Nephron (organoid): ENCODE measurements at regions not wholly inside any gene's neighbourhood (a gene's known extent, or its start where the extent isn't known, plus 50 kb on each side); places are given as distances from the start of the nearest gene placed in this dataset.

Source experiments
- H3K27ac Mint-ChIP-seq, 3 experiments: 2 replicates each; pipeline ENCODE4 v1.8.0; 2020; ENCODE audit warnings: mixed read lengths in 3 of 3, mild to moderate bottlenecking in 2 of 3, moderate library complexity in 1 of 3
- H3K27me3 Mint-ChIP-seq: 2 replicates; pipeline ENCODE4 v1.8.0; 2021; ENCODE audit warnings: low read depth, mild to moderate bottlenecking, moderate library complexity, mixed read lengths
- H3K36me3 Mint-ChIP-seq: 2 replicates; pipeline ENCODE4 v1.8.0; 2020; ENCODE audit warnings: low read depth, mixed read lengths
- H3K4me1 Mint-ChIP-seq: 2 replicates; pipeline ENCODE4 v1.8.0; 2020; ENCODE audit warnings: mixed read lengths
- H3K4me3 Mint-ChIP-seq, 3 experiments: 2 replicates each; pipeline ENCODE4 v1.8.0; 2020; ENCODE audit warnings: mild to moderate bottlenecking in 3 of 3, mixed read lengths in 3 of 3, moderate library complexity in 2 of 3
- H3K9me3 Mint-ChIP-seq: 2 replicates; pipeline ENCODE4 v1.8.0; 2020; ENCODE audit warnings: mixed read lengths
- CTCF ChIP-seq, 3 experiments: fragments of 200-600 bp; sonication (generic); IDR thresholded peaks; one replicate each; pipeline ENCODE4 v1.5.0; 2021; ENCODE audit warnings: antibody characterized with exemption in 3 of 3; ENCODE audit not compliant: unreplicated experiment in 3 of 3

- Mint-ChIP-seq H3K9me3 (no peaks in the 10 kb centered on the region), H3K27me3 (peaks cover 8% of the 10 kb centered on the region), H3K4me1 (peaks cover 9% of the 10 kb centered on the region), H3K36me3 (no peaks in the 10 kb centered on the region), H3K4me3 (no peak overlapping the region), H3K27ac (no peak overlapping the region)
- TF ChIP-seq CTCF (IDR thresholded peaks at IDR 0.05; ENCODE audit: unreplicated experiment in 3 of 3): no peak
Measured at GRCh38 chr16:51355195-51355594, 204.1 kb upstream of the SALL1 start.

GRCh38 chr16:51353055-51353454, 202.0 kb upstream of the SALL1 start:
- no peak overlapping the region for H3K27ac Mint-ChIP-seq
- no peaks in the 10 kb centered on the region for H3K27me3 Mint-ChIP-seq
- no peaks in the 10 kb centered on the region for H3K36me3 Mint-ChIP-seq
- no peak overlapping the region for H3K4me3 Mint-ChIP-seq
- H3K9me3 Mint-ChIP-seq: no peaks in the 10 kb centered on the region
- TF ChIP-seq CTCF (IDR thresholded peaks at IDR 0.05; ENCODE audit: unreplicated experiment in 3 of 3): no peak
- H3K4me1 Mint-ChIP-seq: peaks cover 4% of the 10 kb centered on the region

- Mint-ChIP-seq H3K36me3 (no peaks in the 10 kb centered on the region), H3K27ac (no peak overlapping the region), H3K9me3 (no peaks in the 10 kb centered on the region), H3K4me3 (no peak overlapping the region), H3K4me1 (peaks cover 4% of the 10 kb centered on the region), H3K27me3 (no peaks in the 10 kb centered on the region)
- no peak for TF ChIP-seq CTCF (IDR thresholded peaks at IDR 0.05; ENCODE audit: unreplicated experiment in 3 of 3)
Measured at GRCh38 chr16:51349626-51350025, 198.6 kb upstream of the SALL1 start.

GRCh38 chr16:51343411-51343810, 192.3 kb upstream of the SALL1 start:
- Mint-ChIP-seq H3K9me3 (no peaks in the 10 kb centered on the region), H3K4me3 (no peak overlapping the region), H3K27me3 (no peaks in the 10 kb centered on the region), H3K4me1 (peaks cover 5% of the 10 kb centered on the region), H3K27ac (no peak overlapping the region), H3K36me3 (no peaks in the 10 kb centered on the region)
- no peak for TF ChIP-seq CTCF (IDR thresholded peaks at IDR 0.05; ENCODE audit: unreplicated experiment in 3 of 3)

GRCh38 chr16:51341204-51341603, 190.1 kb upstream of the SALL1 start:
- Mint-ChIP-seq H3K4me1 (peaks cover 5% of the 10 kb centered on the region), H3K27ac (peak overlapping the region in 1 of 3 experiments; percentile 16), H3K27me3 (peaks cover under 1% of the 10 kb centered on the region), H3K36me3 (no peaks in the 10 kb centered on the region), H3K4me3 (no peak overlapping the region), H3K9me3 (no peaks in the 10 kb centered on the region)
- TF ChIP-seq CTCF (IDR thresholded peaks at IDR 0.05; ENCODE audit: unreplicated experiment in 3 of 3): no peak

- TF ChIP-seq CTCF (IDR thresholded peaks at IDR 0.05; ENCODE audit: unreplicated experiment in 3 of 3): no peak
- Mint-ChIP-seq H3K36me3 (no peaks in the 10 kb centered on the region), H3K4me1 (peaks cover 5% of the 10 kb centered on the region), H3K9me3 (peaks cover 6% of the 10 kb centered on the region), H3K4me3 (no peak overlapping the region), H3K27me3 (peaks cover 4% of the 10 kb centered on the region), H3K27ac (no peak overlapping the region)
Measured at GRCh38 chr16:51337662-51338061, 186.6 kb upstream of the SALL1 start.
